Neuron (in vitro differentiated cells): ENCODE measurements at regions not wholly inside any gene's neighbourhood (a gene's known extent, or its start where the extent isn't known, plus 50 kb on each side); places are given as distances from the start of the nearest gene placed in this dataset.
"Not testable (repeated sequence)": the region's sequence is repeated elsewhere in the genome, so short reads cannot be mapped to it uniquely, and the experiment has no call there.

Experiments used
- H2AFZ ChIP-seq: one replicate; pipeline ENCODE4 v1.6.1; 2013; ENCODE audit warnings: low read depth, mild to moderate bottlenecking, inconsistent platforms, low read length, moderate library complexity
- H3K27me3 ChIP-seq: one replicate; pipeline ENCODE4 v1.6.1; 2013; ENCODE audit warnings: low read length; ENCODE audit not compliant: insufficient read depth
- H3K36me3 ChIP-seq: one replicate; pipeline ENCODE4 v1.6.1; 2013; ENCODE audit warnings: low read length; ENCODE audit not compliant: insufficient read depth
- H3K4me1 ChIP-seq: one replicate; pipeline ENCODE4 v1.6.1; 2013; ENCODE audit warnings: low read length; ENCODE audit not compliant: insufficient read depth
- H3K4me3 ChIP-seq: 2 replicates; pipeline ENCODE4 v1.5.1; 2013; ENCODE audit warnings: mild to moderate bottlenecking, low read length, moderate library complexity
- H3K9me3 ChIP-seq: one replicate; pipeline ENCODE4 v1.6.1; 2013; ENCODE audit warnings: low read length

GRCh38 chr17:65301882-65302281 is 164.7 kb downstream of the RGS9 start:
- H3K36me3 ChIP-seq, H3K27me3 ChIP-seq, H3K9me3 ChIP-seq, H2AFZ ChIP-seq, H3K4me3 ChIP-seq, H3K4me1 ChIP-seq: not testable (repeated sequence)

- Histone ChIP-seq H3K4me3 (no peak overlapping the region), H3K27me3 (no peaks in the 10 kb centered on the region), H3K9me3 (peaks cover 6% of the 10 kb centered on the region), H2AFZ (no peak overlapping the region), H3K4me1 (no peaks in the 10 kb centered on the region), H3K36me3 (no peaks in the 10 kb centered on the region)
Measured at GRCh38 chr17:65301184-65301583, 164.0 kb downstream of the RGS9 start.

- Histone ChIP-seq H3K36me3 (no peaks in the 10 kb centered on the region), H3K9me3 (no peaks in the 10 kb centered on the region), H3K4me1 (no peaks in the 10 kb centered on the region), H3K27me3 (no peaks in the 10 kb centered on the region), H3K4me3 (no peak overlapping the region), H2AFZ (no peak overlapping the region)
Measured at GRCh38 chr17:65297916-65298315, 160.7 kb downstream of the RGS9 start.

- Histone ChIP-seq H3K9me3 (no peaks in the 10 kb centered on the region), H2AFZ (no peak overlapping the region), H3K4me3 (no peak overlapping the region), H3K27me3 (no peaks in the 10 kb centered on the region), H3K36me3 (no peaks in the 10 kb centered on the region), H3K4me1 (no peaks in the 10 kb centered on the region)
Measured at GRCh38 chr17:65297384-65297783, 160.2 kb downstream of the RGS9 start.

GRCh38 chr17:65294181-65294719 is 157.1 kb downstream of the RGS9 start:
- Histone ChIP-seq H3K27me3 (no peaks in the 10 kb centered on the region), H3K4me1 (peaks cover 3% of the 10 kb centered on the region), H2AFZ (no peak overlapping the region), H3K4me3 (no peak overlapping the region), H3K36me3 (no peaks in the 10 kb centered on the region), H3K9me3 (no peaks in the 10 kb centered on the region)

GRCh38 chr17:65293584-65294180 is 156.5 kb downstream of the RGS9 start:
- H3K9me3 ChIP-seq = no peaks in the 10 kb centered on the region
- no peak overlapping the region for H2AFZ ChIP-seq
- no peaks in the 10 kb centered on the region for H3K36me3 ChIP-seq
- H3K27me3 ChIP-seq = no peaks in the 10 kb centered on the region
- H3K4me3 ChIP-seq = no peak overlapping the region
- H3K4me1 ChIP-seq = peaks cover 3% of the 10 kb centered on the region

GRCh38 chr17:65292430-65292829 is 155.3 kb downstream of the RGS9 start:
- peaks cover 6% of the 10 kb centered on the region for H3K9me3 ChIP-seq
- H2AFZ ChIP-seq = no peak overlapping the region
- H3K4me1 ChIP-seq = peaks cover 3% of the 10 kb centered on the region
- H3K27me3 ChIP-seq = no peaks in the 10 kb centered on the region
- H3K36me3 ChIP-seq = no peaks in the 10 kb centered on the region
- no peak overlapping the region for H3K4me3 ChIP-seq

GRCh38 chr17:65291301-65291700 is 154.1 kb downstream of the RGS9 start:
- H3K9me3 ChIP-seq, H3K4me1 ChIP-seq, H3K27me3 ChIP-seq, H3K36me3 ChIP-seq, H2AFZ ChIP-seq, H3K4me3 ChIP-seq: not testable (repeated sequence)

GRCh38 chr17:65290616-65291015 is 153.4 kb downstream of the RGS9 start:
- Histone ChIP-seq H3K9me3 (peaks cover 6% of the 10 kb centered on the region), H2AFZ (no peak overlapping the region), H3K4me1 (peaks cover 3% of the 10 kb centered on the region), H3K27me3 (no peaks in the 10 kb centered on the region), H3K36me3 (no peaks in the 10 kb centered on the region), H3K4me3 (no peak overlapping the region)

- H3K27me3 ChIP-seq = no peaks in the 10 kb centered on the region
- H3K4me1 ChIP-seq = peaks cover 3% of the 10 kb centered on the region
- peaks cover 6% of the 10 kb centered on the region for H3K9me3 ChIP-seq
Measured at GRCh38 chr17:65290056-65290455, 152.9 kb downstream of the RGS9 start.

GRCh38 chr17:65287040-65287439 is 149.9 kb downstream of the RGS9 start:
- no peak overlapping the region for H2AFZ ChIP-seq
- H3K36me3 ChIP-seq = no peaks in the 10 kb centered on the region
- peaks cover 9% of the 10 kb centered on the region for H3K9me3 ChIP-seq
- H3K27me3 ChIP-seq = no peaks in the 10 kb centered on the region
- H3K4me3 ChIP-seq = no peak overlapping the region
- H3K4me1 ChIP-seq = peaks cover 3% of the 10 kb centered on the region

More at GRCh38 chr17:65290056-65290455, 152.9 kb downstream of the RGS9 start:
- no peak overlapping the region for H2AFZ ChIP-seq
- H3K4me3 ChIP-seq = no peak overlapping the region
- H3K36me3 ChIP-seq = no peaks in the 10 kb centered on the region

GRCh38 chr17:65283704-65284103 is 146.5 kb downstream of the RGS9 start:
- no peak overlapping the region for H2AFZ ChIP-seq
- no peak overlapping the region for H3K4me3 ChIP-seq
- H3K4me1 ChIP-seq = no peaks in the 10 kb centered on the region
- peaks cover 9% of the 10 kb centered on the region for H3K9me3 ChIP-seq
- no peaks in the 10 kb centered on the region for H3K36me3 ChIP-seq
- no peaks in the 10 kb centered on the region for H3K27me3 ChIP-seq

- H3K9me3 ChIP-seq = peaks cover 3% of the 10 kb centered on the region
- no peaks in the 10 kb centered on the region for H3K27me3 ChIP-seq
- H3K36me3 ChIP-seq = no peaks in the 10 kb centered on the region
- H2AFZ ChIP-seq = no peak overlapping the region
- H3K4me1 ChIP-seq = peaks cover 14% of the 10 kb centered on the region
- H3K4me3 ChIP-seq = no peak overlapping the region
Measured at GRCh38 chr17:65279456-65279855, 142.3 kb downstream of the RGS9 start.

GRCh38 chr17:65278820-65279184 is 141.6 kb downstream of the RGS9 start:
- Histone ChIP-seq H2AFZ (no peak overlapping the region), H3K27me3 (no peaks in the 10 kb centered on the region), H3K36me3 (no peaks in the 10 kb centered on the region), H3K9me3 (peaks cover under 1% of the 10 kb centered on the region), H3K4me3 (no peak overlapping the region), H3K4me1 (peaks cover 14% of the 10 kb centered on the region)
